Stimulated activated CD4-positive, alpha-beta T cell treated with anti-CD3 and anti-CD28 coated beads, Interleukin-12 subunit alpha, Interleukin-12 subunit beta, amount 100 ng/mL, for 48 hours (primary cell): ENCODE measurements at regions not wholly inside any gene's neighbourhood (a gene's known extent, or its start where the extent isn't known, plus 50 kb on each side); places are given as distances from the start of the nearest gene placed in this dataset.
"Not testable (repeated sequence)": the region's sequence is repeated elsewhere in the genome, so short reads cannot be mapped to it uniquely, and the experiment has no call there.

ENCODE experiments used
- DNase-seq, 3 donors: peaks; one replicate each; pipeline ENCODE4 v3.0.0-alpha.2; 2020; ENCODE audit warnings: low read depth in 2 of 3, low spot score in 1 of 3

DNA sequence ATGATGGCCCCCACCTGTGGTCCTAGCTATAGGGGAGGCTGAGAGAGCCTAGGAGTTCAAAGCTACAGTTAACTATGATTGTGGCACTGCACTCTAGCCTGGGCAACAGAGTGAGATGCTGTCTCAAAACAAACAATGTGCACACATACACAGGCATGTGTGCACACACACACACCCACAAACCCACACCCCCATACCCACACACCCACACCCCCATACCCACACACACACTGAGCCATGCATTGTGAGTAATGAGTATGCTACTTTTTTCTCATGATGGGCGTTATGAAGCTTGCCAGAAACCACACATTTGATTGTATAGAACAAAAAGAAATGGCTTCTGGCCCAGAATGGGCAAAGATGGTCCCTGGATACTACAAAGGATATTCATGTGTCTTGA, 691.1 kb downstream of the SLC4A3 start:
- no peak for DNase-seq

DNA sequence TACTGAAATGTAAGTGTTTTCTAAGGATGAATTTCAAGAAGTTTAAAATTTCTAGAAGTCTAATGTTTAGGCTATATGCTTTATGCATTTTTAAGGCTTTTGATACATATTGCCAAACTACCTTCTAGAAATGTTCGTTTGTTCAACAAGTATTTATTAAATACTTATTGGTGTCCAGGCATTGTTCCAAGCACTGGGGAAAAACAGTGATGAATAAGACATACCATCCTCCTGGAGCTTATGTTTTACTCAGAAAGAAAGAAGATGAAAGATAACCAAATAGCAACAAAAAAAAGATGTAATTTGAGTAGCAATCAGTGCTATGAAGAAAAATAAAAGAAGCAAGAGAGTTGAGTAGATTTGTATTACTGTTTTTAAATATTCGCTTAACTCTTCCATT, 692.9 kb downstream of the SLC4A3 start:
- no peak for DNase-seq

- no peak for DNase-seq
Observed at GRCh38 chr2:220332886-220333285, 705.5 kb downstream of the SLC4A3 start.

DNA sequence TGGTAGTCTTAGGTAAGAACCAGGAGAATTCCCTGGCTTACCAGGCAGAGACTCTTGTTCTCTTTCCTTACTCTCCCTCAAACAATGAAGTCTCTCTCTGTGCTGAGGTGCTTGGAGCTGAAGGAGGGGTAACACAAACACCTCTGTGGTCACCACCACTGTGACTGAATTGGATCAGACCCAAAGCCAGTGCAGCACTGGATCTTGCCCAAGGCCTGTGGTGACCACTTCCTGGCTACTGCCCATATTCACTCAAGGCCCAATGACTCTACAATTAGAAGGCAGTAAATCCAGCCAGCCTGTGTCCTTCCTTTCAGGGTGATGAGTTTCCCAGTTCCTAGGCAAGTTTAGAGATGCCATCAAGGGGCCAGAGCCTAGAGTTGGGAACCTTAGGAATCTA, 706.8 kb downstream of the SLC4A3 start:
- no peak for DNase-seq

- DNase-seq: no peak
Observed at GRCh38 chr2:220334871-220335590, 707.6 kb downstream of the SLC4A3 start.

DNA sequence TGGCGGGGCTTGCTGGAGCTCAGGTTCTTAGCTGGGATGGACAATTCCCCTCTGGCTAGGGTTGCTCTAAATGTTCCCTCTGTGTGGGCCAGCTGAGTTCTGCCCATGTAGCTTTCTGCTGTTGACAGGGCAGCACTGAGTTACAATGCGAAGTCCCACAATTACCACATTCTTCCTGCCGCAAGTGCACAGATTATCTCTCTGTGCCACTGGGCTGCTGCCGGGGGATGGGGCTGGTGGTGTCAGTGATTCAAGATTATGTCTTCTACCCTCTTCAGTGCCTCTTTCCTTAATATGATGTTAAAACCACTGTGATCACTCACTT, 708.1 kb downstream of the SLC4A3 start:
- no peak for DNase-seq

DNA sequence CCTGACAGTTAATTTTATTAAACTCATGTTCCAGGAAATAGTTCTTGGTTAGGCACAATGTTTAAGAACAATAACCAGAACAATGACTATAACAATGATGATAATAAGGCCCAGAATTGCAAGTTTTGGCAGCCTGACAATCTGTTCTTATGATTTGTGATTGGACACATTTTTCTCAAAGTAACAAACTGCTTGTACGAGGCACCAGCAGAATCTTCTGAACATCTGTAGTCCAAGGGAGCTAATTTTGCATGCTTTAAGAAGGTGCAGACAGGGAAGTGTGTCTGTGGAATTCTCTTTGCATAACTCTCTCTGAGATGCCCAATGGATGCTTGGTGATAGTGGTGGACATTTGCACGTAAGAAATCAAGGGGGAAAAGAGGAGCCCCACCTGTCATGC, 709.3 kb downstream of the SLC4A3 start:
- DNase-seq: no peak

DNA sequence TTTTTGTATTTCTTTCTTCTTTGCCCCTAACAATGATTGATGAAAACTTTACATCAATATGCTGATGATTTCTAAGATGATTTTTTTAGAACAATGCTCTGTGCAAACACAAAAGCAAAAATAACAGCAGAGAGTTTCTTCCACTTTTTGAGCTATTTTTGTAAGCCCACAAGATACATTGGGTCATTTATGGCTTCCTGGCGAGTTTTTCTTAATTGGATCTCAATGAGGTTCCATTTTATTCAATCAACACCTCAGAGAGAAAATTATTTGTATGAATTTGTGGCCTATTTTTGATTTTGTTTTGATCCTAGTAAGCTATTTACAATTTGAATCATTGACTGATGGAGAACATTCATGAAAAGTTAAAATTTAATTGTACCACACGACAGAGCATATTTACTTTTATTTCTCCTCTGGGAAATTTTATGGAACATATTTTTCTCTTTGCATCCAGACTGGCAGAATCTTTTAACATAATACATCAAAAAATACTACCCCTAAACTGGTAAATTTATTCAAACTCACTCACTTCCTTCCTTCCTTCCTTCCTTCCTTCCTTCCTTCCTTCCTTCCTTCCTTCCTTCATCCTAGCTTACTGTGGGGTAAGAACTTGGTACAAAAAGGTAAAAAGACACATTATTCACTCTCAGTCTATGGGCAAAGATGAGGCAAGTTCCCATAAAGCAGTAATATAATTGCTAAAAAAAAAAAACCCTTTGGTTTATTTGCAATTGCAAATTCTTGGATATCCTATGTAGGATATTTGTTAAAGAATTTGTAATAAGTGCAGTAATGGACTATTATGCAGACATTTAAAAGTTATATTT, 710.4 kb downstream of the SLC4A3 start:
- DNase-seq: no peak

DNA sequence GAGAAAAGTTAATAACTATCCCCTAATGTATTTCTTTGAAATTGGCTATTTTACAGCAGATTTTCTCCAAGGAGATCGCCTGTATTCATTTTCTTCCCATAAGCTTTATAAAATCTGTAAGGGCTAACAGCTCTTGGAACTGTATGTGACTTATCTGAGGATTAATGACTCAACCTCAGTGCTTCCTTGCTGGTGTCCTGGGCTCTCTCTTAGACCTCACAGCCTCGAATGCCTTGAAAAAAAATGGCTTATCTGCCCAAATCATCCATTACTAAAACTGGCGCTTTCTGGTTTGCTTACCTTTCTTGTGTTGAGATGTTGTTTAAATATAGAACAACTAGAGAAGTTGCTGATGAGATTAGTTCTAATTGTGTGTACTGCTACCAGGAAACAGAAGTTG, 713.6 kb downstream of the SLC4A3 start:
- no peak for DNase-seq

DNA sequence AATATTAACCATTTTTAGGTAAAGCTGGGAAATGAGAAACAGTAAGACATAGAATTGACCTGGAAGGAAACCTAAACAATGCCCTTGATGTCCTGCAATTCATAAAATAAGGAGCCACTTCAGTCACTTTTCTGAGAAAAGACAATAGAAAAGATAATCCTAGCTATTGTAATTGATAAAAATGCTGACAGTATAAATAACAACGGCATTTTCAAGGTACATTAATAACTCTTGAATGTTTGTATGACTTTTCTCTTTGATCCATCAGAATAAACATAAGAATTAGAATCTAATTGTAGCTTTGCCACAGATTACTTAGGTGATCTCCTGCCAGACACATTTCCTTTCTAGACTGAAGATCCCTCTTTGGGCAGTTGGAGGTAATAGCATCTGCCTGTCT, 719.5 kb downstream of the SLC4A3 start:
- no peak for DNase-seq

DNA sequence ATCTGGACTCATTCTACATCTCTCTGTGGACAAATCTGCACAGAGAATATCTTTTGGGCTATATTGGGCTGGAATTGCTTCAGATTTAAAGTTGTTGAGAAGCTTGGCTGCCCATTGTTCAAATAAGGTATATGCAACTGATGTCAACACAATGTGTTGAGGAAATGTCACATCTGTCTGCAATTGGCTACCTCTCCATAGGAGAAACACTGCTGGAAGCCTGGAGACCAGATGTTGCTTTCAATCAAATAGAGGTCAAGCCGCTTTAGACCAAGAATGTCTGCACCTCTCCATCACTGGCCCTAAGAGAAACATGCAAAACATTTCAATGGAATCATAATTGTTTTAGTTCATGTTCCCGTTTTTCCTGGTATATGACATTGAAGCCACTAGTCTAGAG, 720.2 kb downstream of the SLC4A3 start:
- DNase-seq: no peak

DNA sequence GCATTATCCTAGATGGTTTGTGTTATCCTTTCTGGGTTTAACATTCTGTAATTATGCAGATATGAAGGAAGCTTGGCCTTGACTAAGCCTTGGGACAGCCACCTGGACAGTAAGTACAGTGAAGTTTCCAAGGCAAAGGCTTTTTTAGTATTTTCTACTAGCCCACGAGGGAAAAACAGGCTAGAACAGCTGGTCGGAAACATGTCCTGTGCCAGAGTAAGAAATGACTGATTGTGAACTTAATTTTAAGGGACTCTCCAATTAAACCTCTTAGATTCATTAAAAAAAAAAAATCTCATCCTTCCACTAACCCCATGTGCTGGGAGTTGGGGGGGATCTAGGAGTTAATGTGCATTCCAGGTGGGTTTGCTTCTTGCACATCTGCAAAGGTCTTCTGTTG, 720.8 kb downstream of the SLC4A3 start:
- no peak for DNase-seq

DNA sequence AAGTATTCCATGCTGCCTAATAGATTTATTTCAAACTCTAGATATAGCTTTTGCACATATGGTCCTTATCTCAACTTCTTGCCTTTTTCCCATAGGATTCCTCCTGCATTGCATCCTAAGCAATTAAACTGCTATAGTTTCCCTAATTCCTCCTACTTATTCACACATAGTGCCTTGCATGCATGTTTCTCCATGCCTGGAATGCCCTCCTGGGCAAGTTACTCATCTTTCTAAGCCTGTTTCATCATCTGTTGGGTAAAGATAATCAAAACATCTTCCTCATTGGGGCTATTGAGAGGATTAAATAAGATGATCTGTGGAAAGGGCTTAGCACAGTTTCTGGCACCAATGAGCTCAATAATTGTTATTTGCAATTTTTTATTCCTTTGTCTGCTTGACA, 726.5 kb downstream of the SLC4A3 start:
- DNase-seq: no peak

DNA sequence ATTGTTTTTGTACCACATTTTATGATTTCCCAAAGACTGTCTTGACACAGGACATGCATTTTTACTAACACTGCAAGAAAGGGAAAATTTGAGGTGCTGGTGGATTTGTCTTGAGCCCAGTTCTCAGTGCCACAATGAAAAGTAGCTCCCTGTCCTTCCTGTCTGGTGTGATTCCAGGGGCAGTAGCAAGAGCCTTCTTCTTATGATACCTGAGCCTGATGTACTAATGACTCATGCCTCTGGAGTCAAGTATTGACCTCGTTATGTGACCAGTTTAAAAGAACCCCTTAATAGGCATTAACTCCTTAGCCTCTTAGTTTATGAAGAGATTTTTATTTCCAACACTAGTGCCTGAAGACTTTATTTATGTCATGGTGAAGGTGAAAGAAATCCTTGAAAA, 728.6 kb downstream of the SLC4A3 start:
- no peak for DNase-seq

GRCh38 chr2:220365023-220365422, 737.6 kb downstream of the SLC4A3 start:
- no peak for DNase-seq

DNA sequence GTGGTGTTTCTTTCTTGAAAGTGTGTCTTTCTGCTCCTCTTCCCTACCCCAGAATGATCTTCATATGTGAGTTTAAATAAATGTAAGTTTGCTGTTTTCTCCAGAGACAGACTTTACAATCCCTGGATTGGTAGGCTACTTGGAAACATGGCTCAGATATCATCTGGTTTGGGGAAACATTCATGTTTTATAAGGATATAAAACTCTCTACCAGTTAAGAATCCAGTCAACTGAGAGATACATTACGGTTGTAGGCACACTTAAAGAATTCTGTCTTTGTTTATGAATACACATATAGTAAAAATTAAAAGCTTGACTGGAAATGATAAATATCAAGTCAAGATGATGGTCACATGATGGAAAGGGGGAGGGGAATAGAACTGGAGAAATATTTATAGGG, 739.3 kb downstream of the SLC4A3 start:
- DNase-seq: no peak

DNA sequence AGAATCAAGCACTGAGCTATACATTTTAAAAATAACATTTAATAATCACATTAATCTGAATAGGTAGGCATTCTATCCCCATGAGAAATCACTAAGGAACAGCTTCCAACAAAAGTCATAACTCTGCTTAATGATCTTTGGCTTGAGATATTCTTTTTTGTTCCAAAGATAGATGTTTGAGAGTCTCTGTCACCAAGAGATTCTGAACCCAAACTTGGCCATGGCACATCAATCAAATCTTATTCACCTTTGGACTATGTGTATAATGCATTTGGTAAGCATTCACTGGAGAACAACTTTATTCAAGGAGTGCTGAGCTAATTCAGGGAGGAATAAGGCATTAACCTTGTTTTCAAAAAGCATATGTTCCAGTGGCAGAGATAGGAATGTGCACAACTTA, 743.3 kb downstream of the SLC4A3 start:
- no peak for DNase-seq

DNA sequence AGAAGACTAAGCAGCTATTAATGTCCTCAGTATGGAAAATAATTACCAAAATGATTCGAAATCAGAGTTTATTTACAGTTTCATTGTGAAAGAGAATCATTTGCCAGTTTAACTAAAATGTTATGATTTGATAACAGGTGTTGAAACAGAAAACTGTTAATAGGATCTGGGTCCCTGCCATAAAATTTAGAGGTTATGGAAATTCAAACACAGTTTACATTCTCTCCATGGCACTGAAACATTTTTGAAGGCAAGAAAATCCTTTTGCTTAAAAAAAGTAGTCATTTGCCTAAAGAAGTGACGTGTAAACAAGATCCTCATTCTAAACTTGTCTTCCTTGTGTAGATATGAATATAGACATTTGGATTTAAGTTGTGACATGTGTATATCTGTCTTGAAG, 743.8 kb downstream of the SLC4A3 start:
- DNase-seq: no peak

DNA sequence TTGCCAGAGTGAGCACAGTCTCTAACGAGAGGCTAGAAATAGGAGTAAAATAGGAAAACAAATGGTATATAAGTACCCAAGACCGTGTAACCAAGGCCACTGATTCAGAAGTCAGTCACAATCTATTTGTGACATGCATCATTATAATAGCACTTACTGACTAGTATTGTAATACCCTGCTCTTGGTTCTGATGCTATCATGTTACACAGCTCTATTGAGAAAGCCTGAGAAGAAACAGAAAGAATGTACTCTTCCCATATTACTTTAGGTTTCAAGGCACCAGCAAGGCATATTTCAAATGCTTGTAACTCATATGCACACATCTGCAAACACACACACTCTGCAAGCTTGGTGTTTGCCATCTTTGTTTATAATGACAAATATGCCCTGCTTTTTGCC, 746.4 kb downstream of the SLC4A3 start:
- no peak for DNase-seq

DNA sequence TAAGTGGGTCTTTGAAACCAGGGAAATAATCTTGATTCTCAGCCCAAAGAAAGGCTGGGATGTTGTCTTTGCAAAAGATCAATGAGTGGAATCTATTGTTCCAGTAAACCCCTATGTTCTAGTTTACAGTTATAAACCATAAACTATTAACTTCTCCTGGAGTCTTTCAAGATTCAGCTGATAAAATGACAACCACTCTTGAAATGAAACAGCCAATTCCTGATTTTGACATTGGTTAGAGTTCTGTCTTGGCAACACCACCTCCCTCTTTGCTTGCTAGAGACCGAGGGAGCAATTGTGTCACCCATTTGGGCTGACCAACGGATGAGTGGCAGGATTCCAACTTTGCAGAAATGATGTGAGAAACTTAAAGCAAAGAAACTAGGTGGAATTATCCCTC, 746.9 kb downstream of the SLC4A3 start:
- no peak for DNase-seq

DNA sequence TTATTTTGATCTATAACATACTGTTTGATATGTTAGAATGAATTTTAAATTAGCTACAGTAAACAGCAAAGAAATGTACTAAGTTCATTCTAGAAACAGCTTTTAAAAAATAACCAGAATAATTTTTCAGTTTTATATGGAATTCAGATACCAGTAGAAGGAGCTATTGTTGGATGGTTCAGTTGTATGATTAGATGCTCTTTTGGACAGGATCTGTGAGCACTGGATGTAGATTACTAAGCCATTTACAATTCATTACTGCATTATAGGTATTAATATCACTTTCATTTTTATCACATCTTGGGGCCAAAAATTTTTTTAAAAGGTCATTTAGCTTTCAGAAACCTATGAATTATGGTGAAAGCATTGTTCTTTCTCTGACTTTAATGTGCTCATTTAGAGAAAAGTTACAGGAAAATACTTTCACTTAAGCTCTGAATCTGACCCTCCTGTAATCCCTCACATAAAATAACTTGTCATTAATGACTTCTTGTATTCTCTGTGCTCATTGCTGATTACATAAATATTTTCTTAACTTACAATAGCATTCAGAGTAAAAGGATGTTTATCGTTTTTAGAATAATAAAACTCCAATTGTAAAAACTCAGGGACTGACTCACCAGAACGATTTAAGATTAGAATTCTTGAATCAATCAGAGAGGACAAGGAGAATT, 750.2 kb downstream of the SLC4A3 start:
- DNase-seq: no peak

DNA sequence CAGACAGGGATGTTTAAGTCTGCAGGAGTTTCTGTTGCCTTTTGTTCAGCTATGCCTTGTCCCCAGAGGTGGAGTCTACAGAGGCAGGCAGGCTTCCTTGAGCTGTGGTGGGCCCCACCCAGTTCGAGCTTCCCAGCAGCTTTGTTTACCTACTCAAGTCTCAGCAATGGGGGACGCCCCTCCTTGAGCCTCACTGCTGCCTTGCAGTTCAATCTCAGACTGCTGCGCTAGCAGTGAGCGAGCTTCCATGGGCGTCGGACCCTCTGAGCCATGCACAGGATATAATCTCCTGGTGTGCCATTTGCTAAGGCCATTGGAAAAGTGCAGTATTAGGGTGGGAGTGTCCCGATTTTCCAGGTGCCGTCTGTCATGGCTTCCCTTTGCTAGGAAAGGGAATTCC, 760.3 kb downstream of the SLC4A3 start:
- not testable (repeated sequence) for DNase-seq
